ENCODE measurements at regions not wholly inside any gene's neighbourhood (a gene's known extent, or its start where the extent isn't known, plus 50 kb on each side); places are given as distances from the start of the nearest gene placed in this dataset.

DNA sequence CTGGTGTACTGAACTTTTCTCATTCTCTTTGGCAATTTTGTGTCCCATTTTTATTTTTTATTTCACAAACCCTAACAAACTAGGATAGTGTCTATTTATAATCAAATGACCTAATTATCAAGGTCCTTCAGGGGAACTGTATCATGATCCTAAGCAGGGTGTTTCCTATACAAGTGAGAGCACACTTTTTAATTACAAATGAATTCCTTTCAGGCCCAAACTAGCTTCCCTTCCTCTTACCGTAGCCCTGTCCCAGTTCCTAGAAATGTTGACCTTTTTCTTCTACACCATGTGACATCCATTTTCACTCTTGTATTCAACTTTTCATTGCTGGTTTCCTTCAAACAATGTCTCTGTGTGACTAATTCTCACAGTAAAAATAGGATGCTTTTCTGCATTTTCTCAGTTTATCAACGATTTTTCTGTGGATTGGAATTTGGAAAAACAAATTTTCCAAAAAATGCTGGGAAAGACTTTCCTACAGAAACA is 411.4 kb downstream of the CCDC91 start:
- no peaks in the 10 kb centered on the region for H3K9me2 ChIP-seq (replicated peaks; ENCODE audit: insufficient read depth, low read length)
- H3K27me3 ChIP-seq (ENCODE audit: low read length) = no peaks in the 10 kb centered on the region
- no peak overlapping the region for H2AFZ ChIP-seq (ENCODE audit: low read length)
- no peaks in the 10 kb centered on the region for H4K20me1 ChIP-seq (ENCODE audit: insufficient read depth, low read depth, low read length)
- H3K9ac ChIP-seq (ENCODE audit: low read length) = no peak overlapping the region
- H3K4me3 ChIP-seq (ENCODE audit: low read length) = no peak overlapping the region
- DNase-seq = no peak
- H3K36me3 ChIP-seq (ENCODE audit: insufficient read depth, low read length) = no peaks in the 10 kb centered on the region
- no peak overlapping the region for H3K4me2 ChIP-seq (ENCODE audit: low read depth, low read length, poor library complexity, severe bottlenecking)
- no peaks in the 10 kb centered on the region for H3K9me3 ChIP-seq (ENCODE audit: low read length)
- H3K27ac ChIP-seq (ENCODE audit: low read length) = no peak overlapping the region
- H3K4me1 ChIP-seq (ENCODE audit: low read length) = no peaks in the 10 kb centered on the region
- H3K79me2 ChIP-seq (ENCODE audit: low read length) = no peaks in the 10 kb centered on the region

GRCh38 chr12:28602786-28603185 is 412.5 kb downstream of the CCDC91 start:
- Histone ChIP-seq H2AFZ (ENCODE audit: low read length) (no peak overlapping the region), H3K9ac (ENCODE audit: low read length) (no peak overlapping the region), H3K9me2 (replicated peaks; ENCODE audit: insufficient read depth, low read length) (no peaks in the 10 kb centered on the region), H3K36me3 (ENCODE audit: insufficient read depth, low read length) (no peaks in the 10 kb centered on the region), H3K79me2 (ENCODE audit: low read length) (no peaks in the 10 kb centered on the region), H3K4me1 (ENCODE audit: low read length) (no peaks in the 10 kb centered on the region), H4K20me1 (ENCODE audit: insufficient read depth, low read depth, low read length) (no peaks in the 10 kb centered on the region), H3K27ac (ENCODE audit: low read length) (no peak overlapping the region), H3K4me3 (ENCODE audit: low read length) (no peak overlapping the region), H3K4me2 (ENCODE audit: low read depth, low read length, poor library complexity, severe bottlenecking) (no peak overlapping the region), H3K9me3 (ENCODE audit: low read length) (no peaks in the 10 kb centered on the region), H3K27me3 (ENCODE audit: low read length) (no peaks in the 10 kb centered on the region)
- no peak for DNase-seq

- H3K27me3 ChIP-seq (ENCODE audit: low read length) = no peaks in the 10 kb centered on the region
- no peaks in the 10 kb centered on the region for H3K36me3 ChIP-seq (ENCODE audit: insufficient read depth, low read length)
- H4K20me1 ChIP-seq (ENCODE audit: insufficient read depth, low read depth, low read length) = no peaks in the 10 kb centered on the region
- no peak overlapping the region for H3K27ac ChIP-seq (ENCODE audit: low read length)
- no peak for DNase-seq
- no peak overlapping the region for H2AFZ ChIP-seq (ENCODE audit: low read length)
- no peaks in the 10 kb centered on the region for H3K9me2 ChIP-seq (replicated peaks; ENCODE audit: insufficient read depth, low read length)
- H3K79me2 ChIP-seq (ENCODE audit: low read length) = no peaks in the 10 kb centered on the region
- no peaks in the 10 kb centered on the region for H3K4me1 ChIP-seq (ENCODE audit: low read length)
- no peaks in the 10 kb centered on the region for H3K9me3 ChIP-seq (ENCODE audit: low read length)
- H3K4me3 ChIP-seq (ENCODE audit: low read length) = no peak overlapping the region
- no peak overlapping the region for H3K4me2 ChIP-seq (ENCODE audit: low read depth, low read length, poor library complexity, severe bottlenecking)
- no peak overlapping the region for H3K9ac ChIP-seq (ENCODE audit: low read length)
Observed at GRCh38 chr12:28603239-28603638, 413.0 kb downstream of the CCDC91 start.

- H3K27ac ChIP-seq (ENCODE audit: low read length) = no peak overlapping the region
Observed at GRCh38 chr12:28603801-28604200, 413.5 kb downstream of the CCDC91 start.

GRCh38 chr12:28604240-28604639 is 414.0 kb downstream of the CCDC91 start:
- H2AFZ ChIP-seq (ENCODE audit: low read length) = no peak overlapping the region
- no peaks in the 10 kb centered on the region for H3K4me1 ChIP-seq (ENCODE audit: low read length)
- H3K4me2 ChIP-seq (ENCODE audit: low read depth, low read length, poor library complexity, severe bottlenecking) = no peak overlapping the region
- no peaks in the 10 kb centered on the region for H3K36me3 ChIP-seq (ENCODE audit: insufficient read depth, low read length)
- no peak overlapping the region for H3K9ac ChIP-seq (ENCODE audit: low read length)
- H3K9me2 ChIP-seq (replicated peaks; ENCODE audit: insufficient read depth, low read length) = no peaks in the 10 kb centered on the region
- no peak for DNase-seq
- no peaks in the 10 kb centered on the region for H3K9me3 ChIP-seq (ENCODE audit: low read length)
- no peak overlapping the region for H3K27ac ChIP-seq (ENCODE audit: low read length)
- H3K79me2 ChIP-seq (ENCODE audit: low read length) = no peaks in the 10 kb centered on the region
- no peaks in the 10 kb centered on the region for H4K20me1 ChIP-seq (ENCODE audit: insufficient read depth, low read depth, low read length)
- H3K27me3 ChIP-seq (ENCODE audit: low read length) = no peaks in the 10 kb centered on the region
- no peak overlapping the region for H3K4me3 ChIP-seq (ENCODE audit: low read length)

More at GRCh38 chr12:28603801-28604200, 413.5 kb downstream of the CCDC91 start:
- Histone ChIP-seq H3K36me3 (ENCODE audit: insufficient read depth, low read length) (no peaks in the 10 kb centered on the region), H3K9ac (ENCODE audit: low read length) (no peak overlapping the region), H3K9me3 (ENCODE audit: low read length) (no peaks in the 10 kb centered on the region), H3K79me2 (ENCODE audit: low read length) (no peaks in the 10 kb centered on the region), H4K20me1 (ENCODE audit: insufficient read depth, low read depth, low read length) (no peaks in the 10 kb centered on the region), H3K4me1 (ENCODE audit: low read length) (no peaks in the 10 kb centered on the region), H3K27me3 (ENCODE audit: low read length) (no peaks in the 10 kb centered on the region), H3K4me3 (ENCODE audit: low read length) (no peak overlapping the region), H3K9me2 (replicated peaks; ENCODE audit: insufficient read depth, low read length) (no peaks in the 10 kb centered on the region), H2AFZ (ENCODE audit: low read length) (no peak overlapping the region), H3K4me2 (ENCODE audit: low read depth, low read length, poor library complexity, severe bottlenecking) (no peak overlapping the region)
- no peak for DNase-seq

DNA sequence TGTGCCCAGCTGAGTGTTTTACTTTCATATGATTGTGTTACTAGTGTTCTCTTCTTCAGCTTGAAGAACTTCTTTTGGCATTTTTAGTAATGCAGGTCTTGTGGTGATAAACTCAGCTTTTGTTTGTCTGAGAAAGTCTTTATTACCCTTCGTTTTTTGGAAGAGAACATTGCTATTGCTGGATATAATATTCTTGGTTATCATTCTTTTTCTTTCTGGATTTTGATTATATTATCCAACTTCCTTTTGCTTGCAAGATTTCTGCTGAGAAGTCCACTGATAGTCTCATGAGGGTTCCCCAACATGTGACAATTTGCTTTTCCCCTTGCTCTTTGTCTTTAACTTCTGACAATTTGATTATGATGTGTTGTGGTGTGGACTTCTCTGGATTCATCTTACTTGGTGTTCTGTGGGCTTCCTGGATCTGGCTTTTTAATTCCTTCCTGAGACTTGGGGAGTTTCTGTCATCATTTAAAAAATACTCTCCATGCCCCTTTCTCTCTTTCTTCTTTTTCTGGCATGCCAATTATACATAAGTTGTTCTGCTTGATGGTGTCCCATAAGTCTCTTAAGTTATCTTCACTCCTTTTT is 416.8 kb downstream of the CCDC91 start:
- Histone ChIP-seq H3K27me3 (ENCODE audit: low read length) (no peaks in the 10 kb centered on the region), H3K36me3 (ENCODE audit: insufficient read depth, low read length) (no peaks in the 10 kb centered on the region), H3K9me3 (ENCODE audit: low read length) (no peaks in the 10 kb centered on the region), H3K4me3 (ENCODE audit: low read length) (no peak overlapping the region), H3K27ac (ENCODE audit: low read length) (no peak overlapping the region), H3K4me1 (ENCODE audit: low read length) (no peaks in the 10 kb centered on the region), H3K4me2 (ENCODE audit: low read depth, low read length, poor library complexity, severe bottlenecking) (no peak overlapping the region), H3K79me2 (ENCODE audit: low read length) (no peaks in the 10 kb centered on the region), H3K9ac (ENCODE audit: low read length) (no peak overlapping the region), H3K9me2 (replicated peaks; ENCODE audit: insufficient read depth, low read length) (no peaks in the 10 kb centered on the region), H4K20me1 (ENCODE audit: insufficient read depth, low read depth, low read length) (no peaks in the 10 kb centered on the region), H2AFZ (ENCODE audit: low read length) (no peak overlapping the region)
- DNase-seq = no peak

GRCh38 chr12:28610401-28611114 is 420.3 kb downstream of the CCDC91 start:
- no peaks in the 10 kb centered on the region for H3K9me3 ChIP-seq (ENCODE audit: low read length)
- no peak overlapping the region for H2AFZ ChIP-seq (ENCODE audit: low read length)
- H3K79me2 ChIP-seq (ENCODE audit: low read length) = no peaks in the 10 kb centered on the region
- no peak overlapping the region for H3K4me3 ChIP-seq (ENCODE audit: low read length)
- no peak overlapping the region for H3K27ac ChIP-seq (ENCODE audit: low read length)
- no peaks in the 10 kb centered on the region for H4K20me1 ChIP-seq (ENCODE audit: insufficient read depth, low read depth, low read length)
- H3K4me1 ChIP-seq (ENCODE audit: low read length) = no peaks in the 10 kb centered on the region
- DNase-seq = no peak
- no peaks in the 10 kb centered on the region for H3K27me3 ChIP-seq (ENCODE audit: low read length)
- no peaks in the 10 kb centered on the region for H3K36me3 ChIP-seq (ENCODE audit: insufficient read depth, low read length)
- H3K9ac ChIP-seq (ENCODE audit: low read length) = no peak overlapping the region
- no peak overlapping the region for H3K4me2 ChIP-seq (ENCODE audit: low read depth, low read length, poor library complexity, severe bottlenecking)
- H3K9me2 ChIP-seq (replicated peaks; ENCODE audit: insufficient read depth, low read length) = no peaks in the 10 kb centered on the region; the same call in 1 of the 2 replicates

DNA sequence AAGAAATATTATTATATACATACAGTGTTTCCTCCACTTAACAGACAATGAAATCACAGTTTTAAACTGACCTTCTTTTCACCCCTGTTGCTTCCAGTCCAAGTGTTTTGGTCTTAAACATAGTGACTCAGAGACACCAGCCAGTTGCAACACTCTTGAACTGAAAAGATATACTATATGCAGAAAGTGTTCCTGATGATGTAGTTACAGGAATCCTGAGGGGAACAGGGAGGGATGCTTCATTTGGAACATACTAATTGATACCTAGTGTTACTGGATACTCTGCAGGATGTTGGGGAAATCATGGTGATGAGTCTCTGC is 420.8 kb downstream of the CCDC91 start:
- H3K27ac ChIP-seq (ENCODE audit: low read length) = no peak overlapping the region
- no peaks in the 10 kb centered on the region for H4K20me1 ChIP-seq (ENCODE audit: insufficient read depth, low read depth, low read length)
- no peak overlapping the region for H3K4me2 ChIP-seq (ENCODE audit: low read depth, low read length, poor library complexity, severe bottlenecking)
- no peaks in the 10 kb centered on the region for H3K9me3 ChIP-seq (ENCODE audit: low read length)
- H3K9ac ChIP-seq (ENCODE audit: low read length) = no peak overlapping the region
- H3K79me2 ChIP-seq (ENCODE audit: low read length) = no peaks in the 10 kb centered on the region
- no peaks in the 10 kb centered on the region for H3K27me3 ChIP-seq (ENCODE audit: low read length)
- DNase-seq = no peak
- no peak overlapping the region for H3K4me3 ChIP-seq (ENCODE audit: low read length)
- no peak overlapping the region for H2AFZ ChIP-seq (ENCODE audit: low read length)
- H3K36me3 ChIP-seq (ENCODE audit: insufficient read depth, low read length) = no peaks in the 10 kb centered on the region
- H3K9me2 ChIP-seq (replicated peaks; ENCODE audit: insufficient read depth, low read length) = no peaks in the 10 kb centered on the region; the same call in 1 of the 2 replicates
- no peaks in the 10 kb centered on the region for H3K4me1 ChIP-seq (ENCODE audit: low read length)

Measured in Karpas-422 (cell line).